GM23338 (cell line): ENCODE measurements at regions not wholly inside any gene's neighbourhood (a gene's known extent, or its start where the extent isn't known, plus 50 kb on each side); places are given as distances from the start of the nearest gene placed in this dataset.

Source experiments
- ATAC-seq: fragments of 200-7000 bp; cut with Tn5 transposase; 3 replicates; pipeline ENCODE4 v1.9.1; 2020
- DNase-seq: peaks from one replicate; pipeline ENCODE4 v3.0.0-alpha.2; 2015; ENCODE audit warnings: low spot score
- H2AFZ ChIP-seq: fragments of 200-600 bp; sonication (generic); 2 replicates; pipeline ENCODE4 v1.8.0; 2016; ENCODE audit warnings: antibody characterized with exemption, mild to moderate bottlenecking, moderate library complexity
- H3F3A ChIP-seq: fragments of 200-600 bp; sonication (generic); replicated peaks from 2 replicates; pipeline ENCODE4 v1.8.0; 2017; ENCODE audit warnings: antibody characterized with exemption, mixed run types, low read depth
- H3K27ac ChIP-seq: fragments of 200-600 bp; sonication (generic); 2 replicates; pipeline ENCODE4 v1.6.1; 2016; ENCODE audit warnings: low read depth
- H3K27me3 ChIP-seq: fragments of 200-600 bp; sonication (generic); 2 replicates; pipeline ENCODE4 v1.8.0; 2016; ENCODE audit warnings: mild to moderate bottlenecking, mixed run types, moderate library complexity; ENCODE audit not compliant: insufficient read depth
- H3K36me3 ChIP-seq: fragments of 200-600 bp; sonication (generic); 2 replicates; pipeline ENCODE4 v1.8.0; 2016; ENCODE audit warnings: mild to moderate bottlenecking; ENCODE audit not compliant: insufficient read depth
- H3K4me1 ChIP-seq: fragments of 200-600 bp; sonication (generic); 2 replicates; pipeline ENCODE4 v1.8.0; 2016; ENCODE audit warnings: mild to moderate bottlenecking, moderate library complexity; ENCODE audit not compliant: insufficient read depth
- H3K4me2 ChIP-seq: fragments of 200-600 bp; sonication (generic); 2 replicates; pipeline ENCODE4 v1.7.1; 2017; ENCODE audit warnings: mixed run types
- H3K4me3 ChIP-seq: fragments of 200-600 bp; sonication (generic); 2 replicates; pipeline ENCODE4 v1.6.1; 2016; ENCODE audit warnings: mixed run types
- H3K79me2 ChIP-seq: fragments of 200-600 bp; sonication (generic); replicated peaks from 2 replicates; pipeline ENCODE4 v1.8.0; 2017; ENCODE audit warnings: mild to moderate bottlenecking; ENCODE audit not compliant: insufficient read depth
- H3K9me2 ChIP-seq: fragments of 200-600 bp; sonication (generic); 2 replicates; pipeline ENCODE4 v1.8.0; 2017; ENCODE audit not compliant: insufficient read depth
- H4K20me1 ChIP-seq: fragments of 200-600 bp; sonication (generic); replicated peaks from 2 replicates; pipeline ENCODE4 v1.8.0; 2017; ENCODE audit warnings: mild to moderate bottlenecking; ENCODE audit not compliant: insufficient read depth
- H3K27ac Mint-ChIP-seq: 2 replicates; pipeline ENCODE4 v1.8.0; 2020; ENCODE audit warnings: inconsistent platforms, mild to moderate bottlenecking, moderate library complexity, mixed read lengths
- H3K27me3 Mint-ChIP-seq: 3 replicates; pipeline ENCODE4 v1.8.0; 2022; ENCODE audit warnings: low read depth, mild to moderate bottlenecking, moderate library complexity, mixed read lengths, inconsistent platforms; ENCODE audit not compliant: insufficient read depth, poor library complexity
- H3K36me3 Mint-ChIP-seq: 3 replicates; pipeline ENCODE4 v1.8.0; 2021; ENCODE audit warnings: low read depth, mild to moderate bottlenecking, inconsistent platforms, moderate library complexity, mixed read lengths
- H3K4me1 Mint-ChIP-seq: 3 replicates; pipeline ENCODE4 v1.8.0; 2020; ENCODE audit warnings: mild to moderate bottlenecking, inconsistent platforms, mixed read lengths
- H3K4me3 Mint-ChIP-seq: 3 replicates; pipeline ENCODE4 v1.8.0; 2021; ENCODE audit warnings: moderate library complexity, mild to moderate bottlenecking, inconsistent platforms, mixed read lengths
- H3K9me3 Mint-ChIP-seq: 3 replicates; pipeline ENCODE4 v1.8.0; 2020; ENCODE audit warnings: moderate library complexity, mild to moderate bottlenecking, inconsistent platforms, mixed read lengths
- EZH2 ChIP-seq: fragments of 200-600 bp; sonication (generic); IDR thresholded peaks from one replicate; pipeline ENCODE4 v1.8.0; 2017; ENCODE audit warnings: antibody characterized with exemption, mild to moderate bottlenecking, low read depth; ENCODE audit not compliant: unreplicated experiment
- EZH2phosphoT487 ChIP-seq: fragments of 200-600 bp; sonication (generic); IDR thresholded peaks from one replicate; pipeline ENCODE4 v1.8.1; 2018; ENCODE audit warnings: antibody characterized with exemption; ENCODE audit not compliant: unreplicated experiment
- NANOG ChIP-seq: IDR thresholded peaks from 2 replicates; pipeline ENCODE4 v1.6.1; 2016; ENCODE audit warnings: antibody characterized with exemption, borderline replicate concordance
- POLR2AphosphoS5 ChIP-seq: IDR thresholded peaks from 2 replicates; pipeline ENCODE4 v1.6.1; 2016; ENCODE audit warnings: antibody characterized with exemption, low read depth
- REST ChIP-seq: IDR thresholded peaks from one replicate; pipeline ENCODE4 v1.6.1; 2018; ENCODE audit warnings: antibody characterized with exemption; ENCODE audit not compliant: unreplicated experiment
- STAT1 ChIP-seq: IDR thresholded peaks from one replicate; pipeline ENCODE4 v1.6.1; 2016; ENCODE audit warnings: antibody characterized with exemption; ENCODE audit not compliant: unreplicated experiment
- ZNF114 ChIP-seq: fragments of 250-450 bp; sonication (Bioruptor Pico); IDR thresholded peaks from 2 replicates; pipeline ENCODE4 v1.5.0; 2020; ENCODE audit warnings: mild to moderate bottlenecking, moderate library complexity
- TF ChIP-seq, protein P1 (sequence below), 2 experiments: fragments of 200-600 bp in 1 of 2; sonication (generic) in 1 of 2; conservative IDR thresholded peaks; 2 replicates each; pipeline versions ENCODE4 v1.5.1 to v1.6.1; 2016 to 2017; ENCODE audit warnings: antibody characterized with exemption in 2 of 2, low read depth in 2 of 2, mild to moderate bottlenecking in 2 of 2, moderate library complexity in 1 of 2
- TF ChIP-seq, protein P2 (sequence below): fragments of 250-450 bp; sonication (Bioruptor Pico); IDR thresholded peaks from 2 replicates; pipeline ENCODE4 v1.5.0; 2020; ENCODE audit warnings: mild to moderate bottlenecking, moderate library complexity

DNA sequence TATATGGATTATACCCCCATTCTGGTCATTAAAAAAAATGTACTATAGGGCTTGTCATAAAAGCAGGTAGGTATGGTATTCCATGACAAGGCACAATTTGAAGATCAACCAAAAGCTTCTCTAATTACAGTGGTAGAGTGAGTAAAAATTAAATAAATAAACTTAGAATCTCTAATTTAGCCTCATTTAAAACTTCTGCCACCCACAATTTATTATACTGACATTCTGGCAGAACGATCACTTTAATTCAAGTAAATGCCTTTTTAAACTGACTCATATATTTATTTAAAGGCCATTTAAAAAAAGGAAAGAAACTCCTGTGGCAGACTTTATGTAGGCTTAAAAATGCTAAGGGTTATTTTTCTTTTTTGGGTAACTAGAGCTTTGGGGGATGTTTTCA, 68.3 kb upstream of the PHACTR2 start (continued):
- TF ChIP-seq, protein P1, sequence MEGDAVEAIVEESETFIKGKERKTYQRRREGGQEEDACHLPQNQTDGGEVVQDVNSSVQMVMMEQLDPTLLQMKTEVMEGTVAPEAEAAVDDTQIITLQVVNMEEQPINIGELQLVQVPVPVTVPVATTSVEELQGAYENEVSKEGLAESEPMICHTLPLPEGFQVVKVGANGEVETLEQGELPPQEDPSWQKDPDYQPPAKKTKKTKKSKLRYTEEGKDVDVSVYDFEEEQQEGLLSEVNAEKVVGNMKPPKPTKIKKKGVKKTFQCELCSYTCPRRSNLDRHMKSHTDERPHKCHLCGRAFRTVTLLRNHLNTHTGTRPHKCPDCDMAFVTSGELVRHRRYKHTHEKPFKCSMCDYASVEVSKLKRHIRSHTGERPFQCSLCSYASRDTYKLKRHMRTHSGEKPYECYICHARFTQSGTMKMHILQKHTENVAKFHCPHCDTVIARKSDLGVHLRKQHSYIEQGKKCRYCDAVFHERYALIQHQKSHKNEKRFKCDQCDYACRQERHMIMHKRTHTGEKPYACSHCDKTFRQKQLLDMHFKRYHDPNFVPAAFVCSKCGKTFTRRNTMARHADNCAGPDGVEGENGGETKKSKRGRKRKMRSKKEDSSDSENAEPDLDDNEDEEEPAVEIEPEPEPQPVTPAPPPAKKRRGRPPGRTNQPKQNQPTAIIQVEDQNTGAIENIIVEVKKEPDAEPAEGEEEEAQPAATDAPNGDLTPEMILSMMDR (conservative IDR thresholded peaks at IDR 0.05; ENCODE audit: low read depth in 2 of 2): no peak
- TF ChIP-seq REST (no peak), NANOG (no peak), EZH2 (no peak)

GRCh38 chr6:143608906-143609305, 68.9 kb upstream of the PHACTR2 start:
- H3K79me2 ChIP-seq: no peaks in the 10 kb centered on the region
- Mint-ChIP-seq H3K27me3 (peaks cover 1% of the 10 kb centered on the region), H3K4me1 (peaks cover 15% of the 10 kb centered on the region), H3K4me3 (no peak overlapping the region), H3K36me3 (no peaks in the 10 kb centered on the region), H3K9me3 (no peaks in the 10 kb centered on the region), H3K27ac (no peak overlapping the region)
- H3K4me2 ChIP-seq: no peak overlapping the region
- H3K4me3 ChIP-seq: no peak overlapping the region
- no peak overlapping the region for H2AFZ ChIP-seq
- H3K27me3 ChIP-seq: no peaks in the 10 kb centered on the region
- no peaks in the 10 kb centered on the region for H3F3A ChIP-seq
- peaks cover 13% of the 10 kb centered on the region for H3K4me1 ChIP-seq
- no peaks in the 10 kb centered on the region for H3K9me2 ChIP-seq
- no peaks in the 10 kb centered on the region for H3K36me3 ChIP-seq
- no peak overlapping the region for H3K27ac ChIP-seq
- DNase-seq (no peak), ATAC-seq (no peak)
- H4K20me1 ChIP-seq: no peaks in the 10 kb centered on the region
- TF ChIP-seq ZNF114 (CRISPR knock-in tag) (no peak), EZH2phosphoT487 (no peak), STAT1 (no peak), POLR2AphosphoS5 (no peak)
- TF ChIP-seq, protein P2, sequence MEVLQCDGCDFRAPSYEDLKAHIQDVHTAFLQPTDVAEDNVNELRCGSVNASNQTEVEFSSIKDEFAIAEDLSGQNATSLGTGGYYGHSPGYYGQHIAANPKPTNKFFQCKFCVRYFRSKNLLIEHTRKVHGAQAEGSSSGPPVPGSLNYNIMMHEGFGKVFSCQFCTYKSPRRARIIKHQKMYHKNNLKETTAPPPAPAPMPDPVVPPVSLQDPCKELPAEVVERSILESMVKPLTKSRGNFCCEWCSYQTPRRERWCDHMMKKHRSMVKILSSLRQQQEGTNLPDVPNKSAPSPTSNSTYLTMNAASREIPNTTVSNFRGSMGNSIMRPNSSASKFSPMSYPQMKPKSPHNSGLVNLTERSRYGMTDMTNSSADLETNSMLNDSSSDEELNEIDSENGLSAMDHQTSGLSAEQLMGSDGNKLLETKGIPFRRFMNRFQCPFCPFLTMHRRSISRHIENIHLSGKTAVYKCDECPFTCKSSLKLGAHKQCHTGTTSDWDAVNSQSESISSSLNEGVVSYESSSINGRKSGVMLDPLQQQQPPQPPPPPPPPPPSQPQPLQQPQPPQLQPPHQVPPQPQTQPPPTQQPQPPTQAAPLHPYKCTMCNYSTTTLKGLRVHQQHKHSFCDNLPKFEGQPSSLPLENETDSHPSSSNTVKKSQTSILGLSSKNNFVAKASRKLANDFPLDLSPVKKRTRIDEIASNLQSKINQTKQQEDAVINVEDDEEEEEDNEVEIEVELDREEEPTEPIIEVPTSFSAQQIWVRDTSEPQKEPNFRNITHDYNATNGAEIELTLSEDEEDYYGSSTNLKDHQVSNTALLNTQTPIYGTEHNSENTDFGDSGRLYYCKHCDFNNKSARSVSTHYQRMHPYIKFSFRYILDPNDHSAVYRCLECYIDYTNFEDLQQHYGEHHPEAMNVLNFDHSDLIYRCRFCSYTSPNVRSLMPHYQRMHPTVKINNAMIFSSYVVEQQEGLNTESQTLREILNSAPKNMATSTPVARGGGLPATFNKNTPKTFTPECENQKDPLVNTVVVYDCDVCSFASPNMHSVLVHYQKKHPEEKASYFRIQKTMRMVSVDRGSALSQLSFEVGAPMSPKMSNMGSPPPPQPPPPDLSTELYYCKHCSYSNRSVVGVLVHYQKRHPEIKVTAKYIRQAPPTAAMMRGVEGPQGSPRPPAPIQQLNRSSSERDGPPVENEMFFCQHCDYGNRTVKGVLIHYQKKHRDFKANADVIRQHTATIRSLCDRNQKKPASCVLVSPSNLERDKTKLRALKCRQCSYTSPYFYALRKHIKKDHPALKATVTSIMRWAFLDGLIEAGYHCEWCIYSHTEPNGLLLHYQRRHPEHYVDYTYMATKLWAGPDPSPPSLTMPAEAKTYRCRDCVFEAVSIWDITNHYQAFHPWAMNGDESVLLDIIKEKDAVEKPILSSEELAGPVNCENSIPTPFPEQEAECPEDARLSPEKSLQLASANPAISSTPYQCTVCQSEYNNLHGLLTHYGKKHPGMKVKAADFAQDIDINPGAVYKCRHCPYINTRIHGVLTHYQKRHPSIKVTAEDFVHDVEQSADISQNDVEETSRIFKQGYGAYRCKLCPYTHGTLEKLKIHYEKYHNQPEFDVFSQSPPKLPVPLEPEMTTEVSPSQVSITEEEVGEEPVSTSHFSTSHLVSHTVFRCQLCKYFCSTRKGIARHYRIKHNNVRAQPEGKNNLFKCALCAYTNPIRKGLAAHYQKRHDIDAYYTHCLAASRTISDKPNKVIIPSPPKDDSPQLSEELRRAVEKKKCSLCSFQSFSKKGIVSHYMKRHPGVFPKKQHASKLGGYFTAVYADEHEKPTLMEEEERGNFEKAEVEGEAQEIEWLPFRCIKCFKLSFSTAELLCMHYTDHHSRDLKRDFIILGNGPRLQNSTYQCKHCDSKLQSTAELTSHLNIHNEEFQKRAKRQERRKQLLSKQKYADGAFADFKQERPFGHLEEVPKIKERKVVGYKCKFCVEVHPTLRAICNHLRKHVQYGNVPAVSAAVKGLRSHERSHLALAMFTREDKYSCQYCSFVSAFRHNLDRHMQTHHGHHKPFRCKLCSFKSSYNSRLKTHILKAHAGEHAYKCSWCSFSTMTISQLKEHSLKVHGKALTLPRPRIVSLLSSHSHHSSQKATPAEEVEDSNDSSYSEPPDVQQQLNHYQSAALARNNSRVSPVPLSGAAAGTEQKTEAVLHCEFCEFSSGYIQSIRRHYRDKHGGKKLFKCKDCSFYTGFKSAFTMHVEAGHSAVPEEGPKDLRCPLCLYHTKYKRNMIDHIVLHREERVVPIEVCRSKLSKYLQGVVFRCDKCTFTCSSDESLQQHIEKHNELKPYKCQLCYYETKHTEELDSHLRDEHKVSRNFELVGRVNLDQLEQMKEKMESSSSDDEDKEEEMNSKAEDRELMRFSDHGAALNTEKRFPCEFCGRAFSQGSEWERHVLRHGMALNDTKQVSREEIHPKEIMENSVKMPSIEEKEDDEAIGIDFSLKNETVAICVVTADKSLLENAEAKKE: no peak
